Tibial artery (tissue), 4 donors: ENCODE measurements at regions not wholly inside any gene's neighbourhood (a gene's known extent, or its start where the extent isn't known, plus 50 kb on each side); places are given as distances from the start of the nearest gene placed in this dataset.

Source experiments
- DNase-seq, 2 donors: peaks; one replicate each; pipeline ENCODE4 v3.0.0-alpha.2; 2019
- H3K27ac ChIP-seq, 2 donors: fragments of 200-600 bp; sonication (generic) in 1 of 2; 1 replicate in 1 of 2; 2 replicates in 1 of 2; pipeline ENCODE4 v1.5.1; 2018 to 2019; ENCODE audit warnings: mild to moderate bottlenecking in 1 of 2
- H3K27me3 ChIP-seq, 2 donors: fragments of 200-600 bp; sonication (generic) in 1 of 2; one replicate each; pipeline versions ENCODE4 v1.5.1 to v1.6.0; 2016 to 2019
- H3K36me3 ChIP-seq, 3 donors: fragments of 200-600 bp; sonication (generic) in 2 of 3; one replicate each; pipeline ENCODE4 v1.5.1; 2016 to 2019; ENCODE audit warnings: mild to moderate bottlenecking in 2 of 3
- H3K4me1 ChIP-seq, 4 donors: fragments of 200-600 bp; sonication (generic) in 2 of 4; 1 replicate in 3 of 4; 2 replicates in 1 of 4; pipeline ENCODE4 v1.5.1; 2016 to 2019
- H3K4me3 ChIP-seq, 2 donors: fragments of 200-600 bp; sonication (generic) in 1 of 2; 1 replicate in 1 of 2; 2 replicates in 1 of 2; pipeline ENCODE4 v1.5.1; 2018 to 2019; ENCODE audit warnings: mild to moderate bottlenecking in 2 of 2
- H3K9me3 ChIP-seq, 3 donors: fragments of 200-600 bp; sonication (generic) in 1 of 3; one replicate each; pipeline ENCODE4 v1.5.1; 2016 to 2019
- CTCF ChIP-seq, 2 experiments: fragments of 200-600 bp in 1 of 2; fragments of 450-650 bp in 1 of 2; IDR thresholded peaks; one replicate each; pipeline ENCODE4 v1.5.1; 2017 to 2019; ENCODE audit warnings: antibody characterized with exemption in 2 of 2, mild to moderate bottlenecking in 1 of 2, moderate library complexity in 1 of 2
- intact Hi-C: fragments of 100-400 bp; cut with DNase I; formaldehyde crosslinking; loops from one replicate; pipeline ENCODE4 v1.15.0; 2023; ENCODE audit warnings: low total_unique reads

GRCh38 chrX:39527025-39527424 lies 570.7 kb downstream of the BCOR start:
- no peaks in the 10 kb centered on the region for H3K4me1 ChIP-seq
- peaks cover 0 to 13% (median 11%) of the 10 kb centered on the region in 3 donors for H3K9me3 ChIP-seq
- no peak for DNase-seq
- H3K27ac ChIP-seq = no peak overlapping the region
- H3K36me3 ChIP-seq = no peaks in the 10 kb centered on the region
- no peaks in the 10 kb centered on the region for H3K27me3 ChIP-seq
- no peak for TF ChIP-seq CTCF (IDR thresholded peaks at IDR 0.05)
- intact Hi-C loops = no loop called here
- no peak overlapping the region for H3K4me3 ChIP-seq

- intact Hi-C loops = no loop called here
- no peak for DNase-seq
- TF ChIP-seq CTCF (IDR thresholded peaks at IDR 0.05) = no peak
- peaks cover 0 to 13% (median 8%) of the 10 kb centered on the region in 3 donors for H3K9me3 ChIP-seq
- no peaks in the 10 kb centered on the region for H3K27me3 ChIP-seq
- no peaks in the 10 kb centered on the region for H3K4me1 ChIP-seq
- H3K4me3 ChIP-seq = no peak overlapping the region
- no peak overlapping the region for H3K27ac ChIP-seq
- no peaks in the 10 kb centered on the region for H3K36me3 ChIP-seq
Observed at GRCh38 chrX:39528161-39528916, 569.4 kb downstream of the BCOR start.

- Histone ChIP-seq H3K4me1 (no peaks in the 10 kb centered on the region), H3K4me3 (no peak overlapping the region), H3K27me3 (no peaks in the 10 kb centered on the region), H3K36me3 (no peaks in the 10 kb centered on the region), H3K27ac (no peak overlapping the region), H3K9me3 (no peaks in the 10 kb centered on the region)
- intact Hi-C loops = no loop called here
- no peak for TF ChIP-seq CTCF (IDR thresholded peaks at IDR 0.05)
- no peak for DNase-seq
Observed at GRCh38 chrX:39532761-39533160, 565.0 kb downstream of the BCOR start.

- no peaks in the 10 kb centered on the region for H3K27me3 ChIP-seq
- DNase-seq = no peak
- H3K9me3 ChIP-seq = no peaks in the 10 kb centered on the region
Observed at GRCh38 chrX:39534949-39535348, 562.8 kb downstream of the BCOR start.

GRCh38 chrX:39536211-39536610 lies 561.5 kb downstream of the BCOR start:
- H3K9me3 ChIP-seq = no peaks in the 10 kb centered on the region
- TF ChIP-seq CTCF (IDR thresholded peaks at IDR 0.05) = no peak
- no peaks in the 10 kb centered on the region for H3K27me3 ChIP-seq
- intact Hi-C loops = no loop called here
- no peak overlapping the region for H3K27ac ChIP-seq
- no peak for DNase-seq
- H3K4me3 ChIP-seq = no peak overlapping the region
- no peaks in the 10 kb centered on the region for H3K4me1 ChIP-seq
- H3K36me3 ChIP-seq = no peaks in the 10 kb centered on the region

More at GRCh38 chrX:39534949-39535348, 562.8 kb downstream of the BCOR start:
- Histone ChIP-seq H3K27ac (no peak overlapping the region), H3K4me1 (no peaks in the 10 kb centered on the region), H3K36me3 (no peaks in the 10 kb centered on the region), H3K4me3 (no peak overlapping the region)
- no peak for TF ChIP-seq CTCF (IDR thresholded peaks at IDR 0.05)
- intact Hi-C loops = no loop called here
